Liver (tissue), 3 donors: ENCODE measurements at regions not wholly inside any gene's neighbourhood (a gene's known extent, or its start where the extent isn't known, plus 50 kb on each side); places are given as distances from the start of the nearest gene placed in this dataset.

ENCODE experiments used
- ATF3 ChIP-seq: IDR thresholded peaks from 2 replicates; pipeline ENCODE4 v1.6.1; 2016; ENCODE audit warnings: antibody characterized with exemption
- FOXA1 ChIP-seq: IDR thresholded peaks from 2 replicates; pipeline ENCODE4 v1.6.1; 2016; ENCODE audit warnings: antibody characterized with exemption
- GABPA ChIP-seq, 2 donors: IDR thresholded peaks in 1 of 2; conservative IDR thresholded peaks in 1 of 2; 2 replicates each; pipeline ENCODE4 v1.6.1; 2016; ENCODE audit warnings: antibody characterized with exemption in 2 of 2, mild to moderate bottlenecking in 1 of 2, moderate library complexity in 1 of 2
- JUND ChIP-seq, 2 donors: IDR thresholded peaks; 2 replicates each; pipeline ENCODE4 v1.6.1; 2016; ENCODE audit warnings: antibody characterized with exemption in 2 of 2
- MAX ChIP-seq: IDR thresholded peaks from 2 replicates; pipeline ENCODE4 v1.6.1; 2016; ENCODE audit warnings: antibody characterized with exemption
- NR2F2 ChIP-seq: IDR thresholded peaks from 2 replicates; pipeline ENCODE4 v1.6.1; 2016; ENCODE audit warnings: antibody characterized with exemption
- RAD21 ChIP-seq, 2 donors: IDR thresholded peaks; 2 replicates each; pipeline ENCODE4 v1.6.1; 2016; ENCODE audit warnings: antibody characterized with exemption in 2 of 2, mild to moderate bottlenecking in 2 of 2
- REST ChIP-seq: IDR thresholded peaks from 2 replicates; pipeline ENCODE4 v1.6.1; 2016; ENCODE audit warnings: antibody characterized with exemption, mild to moderate bottlenecking
- RXRA ChIP-seq, 2 donors: IDR thresholded peaks; 2 replicates each; pipeline ENCODE4 v1.6.1; 2017 to 2018; ENCODE audit warnings: antibody characterized with exemption in 2 of 2, mild to moderate bottlenecking in 1 of 2
- SP1 ChIP-seq: IDR thresholded peaks from 2 replicates; pipeline ENCODE4 v1.6.1; 2018; ENCODE audit warnings: antibody characterized with exemption, mild to moderate bottlenecking
- YY1 ChIP-seq: IDR thresholded peaks from 2 replicates; pipeline ENCODE4 v1.6.1; 2016; ENCODE audit warnings: antibody characterized with exemption, mild to moderate bottlenecking
- TF ChIP-seq, protein P1 (sequence below): fragments of 150-350 bp; IDR thresholded peaks from 2 replicates; pipeline ENCODE4 v1.5.1; 2017; ENCODE audit warnings: improper control_type of control experiment, low read depth, low read length; ENCODE audit not compliant: missing input control
- TF ChIP-seq, protein P2 (sequence below): IDR thresholded peaks from 2 replicates; pipeline ENCODE4 v1.6.1; 2016; ENCODE audit warnings: antibody characterized with exemption
- donor health status: healthy.
- donor health status: healthy.

GRCh38 chr6:97459535-97459934 is 176.5 kb upstream of the MMS22L start:
- TF ChIP-seq, protein P1, sequence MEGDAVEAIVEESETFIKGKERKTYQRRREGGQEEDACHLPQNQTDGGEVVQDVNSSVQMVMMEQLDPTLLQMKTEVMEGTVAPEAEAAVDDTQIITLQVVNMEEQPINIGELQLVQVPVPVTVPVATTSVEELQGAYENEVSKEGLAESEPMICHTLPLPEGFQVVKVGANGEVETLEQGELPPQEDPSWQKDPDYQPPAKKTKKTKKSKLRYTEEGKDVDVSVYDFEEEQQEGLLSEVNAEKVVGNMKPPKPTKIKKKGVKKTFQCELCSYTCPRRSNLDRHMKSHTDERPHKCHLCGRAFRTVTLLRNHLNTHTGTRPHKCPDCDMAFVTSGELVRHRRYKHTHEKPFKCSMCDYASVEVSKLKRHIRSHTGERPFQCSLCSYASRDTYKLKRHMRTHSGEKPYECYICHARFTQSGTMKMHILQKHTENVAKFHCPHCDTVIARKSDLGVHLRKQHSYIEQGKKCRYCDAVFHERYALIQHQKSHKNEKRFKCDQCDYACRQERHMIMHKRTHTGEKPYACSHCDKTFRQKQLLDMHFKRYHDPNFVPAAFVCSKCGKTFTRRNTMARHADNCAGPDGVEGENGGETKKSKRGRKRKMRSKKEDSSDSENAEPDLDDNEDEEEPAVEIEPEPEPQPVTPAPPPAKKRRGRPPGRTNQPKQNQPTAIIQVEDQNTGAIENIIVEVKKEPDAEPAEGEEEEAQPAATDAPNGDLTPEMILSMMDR = no peak
- TF ChIP-seq MAX (no peak), REST (no peak), YY1 (no peak), SP1 (no peak), ATF3 (no peak), NR2F2 (no peak), FOXA1 (no peak), RAD21 (IDR thresholded peaks at IDR 0.05) (no peak), RXRA (IDR thresholded peaks at IDR 0.05) (no peak), JUND (IDR thresholded peaks at IDR 0.05) (no peak), GABPA (IDR thresholded peaks at IDR 0.05 in 1 of 2, conservative IDR thresholded peaks at IDR 0.05 in 1 of 2) (no peak)
- TF ChIP-seq, protein P2, sequence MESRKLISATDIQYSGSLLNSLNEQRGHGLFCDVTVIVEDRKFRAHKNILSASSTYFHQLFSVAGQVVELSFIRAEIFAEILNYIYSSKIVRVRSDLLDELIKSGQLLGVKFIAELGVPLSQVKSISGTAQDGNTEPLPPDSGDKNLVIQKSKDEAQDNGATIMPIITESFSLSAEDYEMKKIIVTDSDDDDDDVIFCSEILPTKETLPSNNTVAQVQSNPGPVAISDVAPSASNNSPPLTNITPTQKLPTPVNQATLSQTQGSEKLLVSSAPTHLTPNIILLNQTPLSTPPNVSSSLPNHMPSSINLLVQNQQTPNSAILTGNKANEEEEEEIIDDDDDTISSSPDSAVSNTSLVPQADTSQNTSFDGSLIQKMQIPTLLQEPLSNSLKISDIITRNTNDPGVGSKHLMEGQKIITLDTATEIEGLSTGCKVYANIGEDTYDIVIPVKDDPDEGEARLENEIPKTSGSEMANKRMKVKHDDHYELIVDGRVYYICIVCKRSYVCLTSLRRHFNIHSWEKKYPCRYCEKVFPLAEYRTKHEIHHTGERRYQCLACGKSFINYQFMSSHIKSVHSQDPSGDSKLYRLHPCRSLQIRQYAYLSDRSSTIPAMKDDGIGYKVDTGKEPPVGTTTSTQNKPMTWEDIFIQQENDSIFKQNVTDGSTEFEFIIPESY = no peak
